GM10266 (cell line): ENCODE measurements at regions not wholly inside any gene's neighbourhood (a gene's known extent, or its start where the extent isn't known, plus 50 kb on each side); places are given as distances from the start of the nearest gene placed in this dataset.
A peak's percentile ranks its signal among the peaks of the same experiment; 100 is the strongest.

Source experiments
- DNase-seq: peaks from one replicate; pipeline ENCODE4 v3.0.0; 2012; ENCODE audit errors: extremely low spot score
- CTCF ChIP-seq: IDR thresholded peaks from 2 replicates; pipeline ENCODE4 v1.5.1; 2012; ENCODE audit warnings: mild to moderate bottlenecking, low read depth; ENCODE audit not compliant: control insufficient read depth, insufficient read depth; ENCODE audit errors: missing control alignments

GRCh38 chr11:128315933-128316332 lies 271.4 kb downstream of the ETS1 start:
- TF ChIP-seq CTCF, result no peak
- no peak for DNase-seq

DNA sequence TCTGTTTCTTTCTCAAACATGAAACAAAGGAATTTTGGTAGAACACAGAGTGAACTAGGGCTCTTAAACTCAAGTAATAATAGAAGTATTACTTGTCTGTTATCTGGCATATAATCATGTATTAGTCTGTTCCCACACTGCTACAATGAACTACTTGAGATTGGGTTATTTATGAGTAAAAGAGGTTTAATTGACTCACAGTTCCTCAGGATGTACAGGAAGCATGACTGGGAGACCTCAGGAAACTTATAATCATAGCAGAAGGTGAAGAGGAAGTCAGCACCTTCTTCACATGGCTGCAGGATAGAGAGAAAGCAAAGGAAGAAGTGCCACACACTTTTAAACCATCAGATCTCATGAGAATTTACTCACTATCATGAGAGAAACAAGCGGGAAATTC lies 273.4 kb downstream of the ETS1 start:
- DNase-seq, result no peak
- TF ChIP-seq CTCF, result no peak

- peak; percentile 40 for DNase-seq
- no peak for TF ChIP-seq CTCF
Observed at GRCh38 chr11:128311742-128312719, 275.3 kb downstream of the ETS1 start.

DNA sequence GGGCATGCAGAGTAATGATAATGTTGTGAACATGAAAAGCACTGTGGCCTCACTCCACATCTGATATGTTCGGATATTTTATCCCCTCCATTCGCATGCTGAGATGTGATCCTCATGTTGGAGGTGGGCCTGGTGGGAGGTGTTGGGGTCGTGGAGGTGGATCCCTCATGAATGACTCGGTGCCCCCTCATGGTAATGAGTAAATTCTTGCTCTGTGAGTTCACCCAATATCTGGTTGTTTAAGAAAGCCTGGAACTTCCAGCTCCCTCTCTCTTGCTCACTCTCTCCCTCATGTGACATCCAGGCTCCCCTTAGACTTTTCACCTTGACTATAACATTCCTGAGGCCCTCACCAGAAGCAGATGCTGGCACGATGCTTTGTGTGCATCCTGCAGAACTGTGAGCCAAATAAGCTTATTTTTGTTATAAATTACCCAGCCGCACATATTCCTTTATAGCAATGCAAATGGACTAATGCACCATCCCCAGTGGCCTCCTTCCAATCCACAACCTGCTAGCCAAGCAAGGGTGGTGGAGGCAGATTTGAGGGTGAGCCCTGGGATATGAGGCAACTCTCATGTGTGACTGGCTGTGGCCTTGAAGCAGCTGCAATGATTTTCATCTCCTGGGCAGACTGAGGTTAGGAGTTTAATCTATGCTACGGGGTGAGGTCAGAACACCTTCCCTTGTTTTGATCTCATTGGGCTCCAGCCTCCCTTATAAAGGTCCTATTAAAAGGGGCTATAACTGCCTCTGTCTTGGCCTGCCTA lies 276.5 kb downstream of the ETS1 start:
- no peak for DNase-seq
- TF ChIP-seq CTCF, result no peak

- TF ChIP-seq CTCF, result no peak
- no peak for DNase-seq
Observed at GRCh38 chr11:128310005-128310404, 277.4 kb downstream of the ETS1 start.

DNA sequence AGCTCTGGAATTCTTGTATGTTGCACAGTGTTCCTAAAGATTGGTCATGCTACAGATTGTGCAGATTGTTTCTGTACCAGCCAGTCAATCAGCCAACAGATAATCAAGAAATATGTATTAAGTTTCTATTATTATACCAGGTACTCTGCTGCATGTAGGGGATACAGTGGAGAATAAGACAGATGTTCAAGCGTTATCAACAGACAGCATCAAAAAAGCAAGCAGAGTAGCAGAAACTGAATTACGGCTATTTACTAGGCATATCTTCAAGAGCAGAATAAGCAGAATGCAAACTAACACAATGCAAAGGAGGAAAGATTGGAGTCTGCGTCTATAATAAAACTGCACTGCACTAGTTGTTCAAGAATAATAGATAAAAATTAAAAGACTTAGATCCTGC lies 278.6 kb downstream of the ETS1 start:
- no peak for DNase-seq
- no peak for TF ChIP-seq CTCF
